VCaP (cell line): ENCODE measurements at regions not wholly inside any gene's neighbourhood (a gene's known extent, or its start where the extent isn't known, plus 50 kb on each side); places are given as distances from the start of the nearest gene placed in this dataset.

Source experiments
- H3K27ac ChIP-seq: fragments of 450-650 bp; 2 replicates; pipeline ENCODE4 v1.5.1; 2017
- TF ChIP-seq, protein P1 (sequence below): fragments of 450-650 bp; conservative IDR thresholded peaks from 2 replicates; pipeline ENCODE4 v1.5.1; 2017; ENCODE audit warnings: mild to moderate bottlenecking, moderate library complexity

DNA sequence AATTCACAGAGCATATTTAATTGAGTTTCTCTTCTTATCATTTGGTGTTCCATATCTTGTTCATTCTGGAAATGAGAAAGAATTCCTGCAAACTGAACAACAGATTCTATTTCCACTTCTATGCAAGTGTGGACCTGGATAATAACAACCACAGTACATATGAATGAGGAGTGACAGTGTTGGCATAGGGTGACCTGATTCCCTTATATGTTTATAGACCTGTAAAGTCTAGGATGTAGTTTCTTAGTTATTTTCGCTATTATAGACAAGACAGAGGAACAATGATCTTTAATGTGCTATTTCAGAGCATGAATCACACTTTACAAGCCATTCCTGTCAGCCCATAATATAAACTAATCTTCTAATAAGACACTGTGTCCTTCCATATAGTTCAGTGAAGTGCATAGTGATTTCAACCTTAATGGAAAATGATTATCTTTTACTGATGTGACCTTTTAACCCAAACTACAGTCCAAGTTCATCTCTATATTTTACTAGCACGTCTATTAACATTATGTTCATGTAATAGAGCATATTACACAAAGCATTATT lies 88.2 kb upstream of the FAM174A start:
- TF ChIP-seq, protein P1, sequence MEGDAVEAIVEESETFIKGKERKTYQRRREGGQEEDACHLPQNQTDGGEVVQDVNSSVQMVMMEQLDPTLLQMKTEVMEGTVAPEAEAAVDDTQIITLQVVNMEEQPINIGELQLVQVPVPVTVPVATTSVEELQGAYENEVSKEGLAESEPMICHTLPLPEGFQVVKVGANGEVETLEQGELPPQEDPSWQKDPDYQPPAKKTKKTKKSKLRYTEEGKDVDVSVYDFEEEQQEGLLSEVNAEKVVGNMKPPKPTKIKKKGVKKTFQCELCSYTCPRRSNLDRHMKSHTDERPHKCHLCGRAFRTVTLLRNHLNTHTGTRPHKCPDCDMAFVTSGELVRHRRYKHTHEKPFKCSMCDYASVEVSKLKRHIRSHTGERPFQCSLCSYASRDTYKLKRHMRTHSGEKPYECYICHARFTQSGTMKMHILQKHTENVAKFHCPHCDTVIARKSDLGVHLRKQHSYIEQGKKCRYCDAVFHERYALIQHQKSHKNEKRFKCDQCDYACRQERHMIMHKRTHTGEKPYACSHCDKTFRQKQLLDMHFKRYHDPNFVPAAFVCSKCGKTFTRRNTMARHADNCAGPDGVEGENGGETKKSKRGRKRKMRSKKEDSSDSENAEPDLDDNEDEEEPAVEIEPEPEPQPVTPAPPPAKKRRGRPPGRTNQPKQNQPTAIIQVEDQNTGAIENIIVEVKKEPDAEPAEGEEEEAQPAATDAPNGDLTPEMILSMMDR: no peak
- H3K27ac ChIP-seq: no peak overlapping the region

DNA sequence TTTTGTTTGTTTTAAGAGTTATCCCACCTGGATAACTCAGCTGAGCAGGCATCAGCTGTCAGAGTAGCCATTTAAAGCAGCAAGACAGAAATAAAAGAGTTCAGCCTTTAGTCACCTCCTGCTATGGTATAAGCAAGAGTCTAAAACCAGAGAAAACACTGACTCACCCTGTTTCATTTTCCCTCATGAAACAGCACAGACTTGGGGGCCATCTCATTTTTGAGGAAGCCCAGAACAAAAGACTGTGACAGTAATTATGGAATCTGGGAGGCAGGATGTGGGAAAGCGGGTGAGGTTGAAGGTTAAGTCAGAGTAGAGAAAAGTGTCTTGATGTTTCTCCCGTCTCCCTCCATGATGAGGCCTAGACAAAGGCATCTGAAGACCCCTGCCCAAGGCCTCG lies 90.2 kb upstream of the FAM174A start:
- no peak overlapping the region for H3K27ac ChIP-seq
- TF ChIP-seq, protein P1: no peak

DNA sequence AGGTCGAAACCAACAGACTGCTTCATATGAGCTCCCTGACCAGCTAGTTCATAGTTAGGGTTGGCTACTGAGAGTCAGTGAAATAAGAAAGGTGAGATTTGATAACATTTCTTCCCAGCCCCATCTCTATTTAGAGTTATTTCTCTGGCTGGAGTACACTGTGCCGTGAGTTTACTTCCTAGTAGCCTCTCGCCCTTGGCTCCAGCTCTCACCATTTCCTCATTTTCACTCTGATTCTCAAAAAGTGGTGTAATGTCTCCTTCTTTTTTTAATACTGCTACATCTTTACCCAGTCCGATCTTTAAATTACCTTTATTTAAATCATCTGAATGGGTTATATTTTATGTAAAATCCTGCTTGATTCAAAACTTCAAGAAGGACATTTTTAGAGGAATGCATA lies 100.4 kb upstream of the FAM174A start:
- H3K27ac ChIP-seq: no peak overlapping the region
- TF ChIP-seq, protein P1: no peak

DNA sequence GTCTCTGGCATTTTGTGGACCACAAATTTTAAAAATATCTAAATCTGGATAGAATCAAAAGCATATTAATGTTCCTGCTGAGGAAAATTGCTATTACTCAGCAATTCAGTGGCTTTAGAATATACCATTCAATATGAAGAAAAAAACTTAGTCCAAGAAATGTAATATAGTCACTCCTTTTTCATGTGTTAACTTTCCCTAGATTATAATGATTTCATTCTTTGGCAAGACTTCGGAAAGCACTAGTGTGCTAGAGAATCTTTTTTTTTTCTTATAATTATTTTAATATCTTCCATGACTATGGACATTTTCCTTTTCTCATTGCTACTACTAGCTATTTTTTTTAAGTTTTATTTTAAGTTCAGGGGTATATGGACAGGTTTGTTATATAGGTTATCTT lies 102.4 kb upstream of the FAM174A start:
- TF ChIP-seq, protein P1: no peak
- no peak overlapping the region for H3K27ac ChIP-seq

DNA sequence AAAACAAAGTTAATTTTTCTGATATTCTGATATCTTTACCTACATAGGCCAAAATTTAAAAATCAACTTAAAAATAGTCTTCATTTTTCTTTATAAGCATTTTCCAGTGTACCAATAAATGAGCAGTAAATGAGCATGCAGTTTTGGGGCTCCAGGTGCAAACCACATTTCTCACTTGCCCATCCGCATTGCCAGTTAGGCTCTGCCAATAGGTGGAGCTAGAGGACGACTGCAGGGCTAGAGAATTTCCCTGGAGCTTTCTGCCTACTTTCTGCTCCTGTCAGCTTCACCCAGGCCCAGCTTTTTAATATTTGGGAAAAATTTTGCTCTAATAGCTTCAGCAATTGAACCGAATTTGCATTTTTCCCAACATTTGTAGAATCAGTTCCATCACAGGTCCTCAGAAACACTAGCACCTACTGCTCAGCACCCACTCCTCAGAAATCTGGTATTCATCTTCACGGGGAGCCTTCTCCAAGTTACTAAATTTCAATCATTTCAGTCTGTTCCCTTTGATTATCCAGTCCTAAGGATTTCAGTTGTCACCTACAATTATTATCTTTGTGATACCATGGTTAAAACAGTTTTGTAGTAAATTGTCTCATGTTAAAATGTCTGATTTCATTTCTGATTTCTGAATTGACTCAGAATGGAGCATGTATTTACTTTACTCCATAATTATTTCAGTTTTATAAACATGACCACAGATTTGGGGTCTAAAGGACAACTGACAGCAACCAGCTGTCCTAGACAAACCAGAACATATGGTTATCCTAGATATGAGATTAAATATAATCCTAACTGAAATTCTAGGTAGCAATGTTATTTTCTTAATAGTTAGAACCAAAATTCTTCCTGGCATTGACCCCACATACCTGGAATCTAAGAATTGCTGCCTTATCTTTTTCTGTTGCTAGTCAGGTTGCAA lies 104.6 kb upstream of the FAM174A start:
- no peak overlapping the region for H3K27ac ChIP-seq
- TF ChIP-seq, protein P1: peak; percentile 88

DNA sequence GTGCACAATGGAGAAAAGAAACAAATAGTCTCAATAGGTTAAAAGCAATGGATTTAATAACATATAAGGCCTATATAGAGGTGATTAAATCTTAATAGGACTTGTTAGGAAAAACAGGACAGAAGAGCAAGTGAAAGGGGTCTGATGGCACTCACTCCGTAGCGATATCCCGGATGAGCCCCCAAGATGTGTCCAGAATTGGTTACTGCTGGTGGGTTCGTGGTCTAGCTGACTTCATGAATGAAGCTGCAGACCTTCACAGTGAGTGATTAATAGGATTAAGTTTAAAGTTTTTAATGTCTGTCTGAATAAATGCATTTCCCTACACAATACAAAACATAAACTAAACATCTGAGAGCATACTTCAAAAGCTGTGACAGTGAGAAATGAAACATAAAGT lies 110.4 kb upstream of the FAM174A start:
- TF ChIP-seq, protein P1: no peak
- no peak overlapping the region for H3K27ac ChIP-seq

DNA sequence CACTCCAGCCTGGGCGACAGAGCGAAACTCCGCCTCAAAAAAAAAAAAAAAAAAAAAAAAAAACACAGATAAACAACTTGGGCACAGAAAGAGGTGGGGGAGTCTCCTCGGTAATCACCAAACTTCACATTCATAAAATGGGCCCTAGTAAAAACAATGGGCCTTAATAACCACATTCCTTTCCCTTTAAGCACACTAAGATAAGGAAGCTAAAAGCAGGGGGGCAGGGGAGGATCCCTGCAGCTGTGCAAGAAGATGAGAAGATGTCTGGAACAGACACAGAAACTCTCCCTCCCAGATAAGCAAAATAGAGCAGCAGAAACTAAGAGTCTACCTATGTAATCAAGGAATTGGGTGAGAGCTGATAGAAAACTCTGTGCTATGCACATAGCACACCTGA lies 111.2 kb upstream of the FAM174A start:
- no peak overlapping the region for H3K27ac ChIP-seq
- TF ChIP-seq, protein P1: no peak
